AG09309 (cell line): ENCODE measurements at regions not wholly inside any gene's neighbourhood (a gene's known extent, or its start where the extent isn't known, plus 50 kb on each side); places are given as distances from the start of the nearest gene placed in this dataset.

Experiments
- DNase-seq: peaks from one replicate; pipeline ENCODE4 v3.0.0-alpha.2; 2010; ENCODE audit warnings: low read depth
- H3K4me3 ChIP-seq: 2 replicates; pipeline ENCODE4 v1.5.1; 2011; ENCODE audit warnings: mild to moderate bottlenecking, low read depth, low read length, moderate library complexity; ENCODE audit not compliant: control insufficient read depth
- TF ChIP-seq, protein P1 (sequence below): IDR thresholded peaks from 2 replicates; pipeline ENCODE4 v1.5.1; 2011; ENCODE audit warnings: mild to moderate bottlenecking, low read depth, low read length, inconsistent platforms; ENCODE audit not compliant: insufficient read depth, control insufficient read depth; ENCODE audit errors: missing control alignments

DNA sequence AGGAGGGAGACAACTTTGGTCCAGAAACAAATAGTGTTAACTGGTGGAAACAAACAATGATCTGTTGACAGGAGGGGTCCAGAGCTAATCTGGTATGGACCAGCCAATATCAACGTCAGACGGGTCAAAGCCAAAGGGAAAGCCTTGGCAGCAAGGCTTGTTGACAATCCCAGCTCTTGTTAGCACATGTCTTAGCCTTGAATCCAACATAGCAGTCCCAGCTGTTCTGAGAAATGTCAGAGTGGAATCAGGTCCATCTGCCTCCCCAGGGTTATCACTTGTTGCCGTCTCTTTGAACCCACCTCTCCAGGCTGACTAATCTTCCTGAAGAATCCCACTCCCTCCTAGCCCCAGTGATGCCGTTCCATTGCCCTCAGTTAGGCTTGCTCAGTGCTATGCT, 404.6 kb upstream of the MCTP2 start:
- H3K4me3 ChIP-seq: no peak overlapping the region
- TF ChIP-seq, protein P1, sequence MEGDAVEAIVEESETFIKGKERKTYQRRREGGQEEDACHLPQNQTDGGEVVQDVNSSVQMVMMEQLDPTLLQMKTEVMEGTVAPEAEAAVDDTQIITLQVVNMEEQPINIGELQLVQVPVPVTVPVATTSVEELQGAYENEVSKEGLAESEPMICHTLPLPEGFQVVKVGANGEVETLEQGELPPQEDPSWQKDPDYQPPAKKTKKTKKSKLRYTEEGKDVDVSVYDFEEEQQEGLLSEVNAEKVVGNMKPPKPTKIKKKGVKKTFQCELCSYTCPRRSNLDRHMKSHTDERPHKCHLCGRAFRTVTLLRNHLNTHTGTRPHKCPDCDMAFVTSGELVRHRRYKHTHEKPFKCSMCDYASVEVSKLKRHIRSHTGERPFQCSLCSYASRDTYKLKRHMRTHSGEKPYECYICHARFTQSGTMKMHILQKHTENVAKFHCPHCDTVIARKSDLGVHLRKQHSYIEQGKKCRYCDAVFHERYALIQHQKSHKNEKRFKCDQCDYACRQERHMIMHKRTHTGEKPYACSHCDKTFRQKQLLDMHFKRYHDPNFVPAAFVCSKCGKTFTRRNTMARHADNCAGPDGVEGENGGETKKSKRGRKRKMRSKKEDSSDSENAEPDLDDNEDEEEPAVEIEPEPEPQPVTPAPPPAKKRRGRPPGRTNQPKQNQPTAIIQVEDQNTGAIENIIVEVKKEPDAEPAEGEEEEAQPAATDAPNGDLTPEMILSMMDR: no peak
- DNase-seq: no peak

DNA sequence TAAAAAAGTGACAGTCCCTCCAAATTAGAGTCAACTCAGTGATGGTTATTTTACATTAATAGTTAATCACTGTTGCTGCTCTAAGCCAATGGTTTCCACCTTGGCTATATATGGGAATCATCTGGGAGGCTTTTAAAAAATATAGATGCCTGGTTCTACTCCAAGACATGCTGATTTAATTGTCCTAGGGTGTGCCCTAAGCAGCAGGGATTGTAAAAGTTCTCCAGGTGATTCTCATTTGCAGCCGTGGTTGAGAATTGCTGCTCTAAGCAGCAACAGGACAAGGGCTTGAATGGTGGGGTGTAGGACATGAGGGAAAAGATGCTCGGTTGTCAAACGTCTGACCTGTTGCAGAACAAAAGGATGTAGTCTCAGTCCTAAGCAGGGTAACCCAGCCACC, 405.1 kb upstream of the MCTP2 start:
- no peak for DNase-seq
- TF ChIP-seq, protein P1: no peak
- H3K4me3 ChIP-seq: no peak overlapping the region

DNA sequence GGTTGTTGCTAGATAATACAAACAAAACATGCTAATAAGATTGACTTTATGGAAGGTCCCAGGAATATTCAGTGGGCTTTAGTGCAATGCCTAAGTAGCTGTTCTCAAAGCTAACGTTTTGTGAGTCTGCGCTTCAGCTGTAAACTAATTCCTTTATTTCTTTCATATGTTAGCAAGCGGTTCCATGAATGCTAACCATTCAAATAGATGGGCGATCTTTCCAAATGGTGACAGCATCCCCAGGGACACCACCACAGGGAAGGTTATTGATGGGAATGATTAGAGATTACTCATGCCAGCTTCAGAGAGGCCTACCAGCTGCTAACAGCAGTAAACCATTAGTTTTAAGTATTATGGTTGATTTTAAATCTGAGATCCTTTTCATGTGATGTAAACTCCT, 405.7 kb upstream of the MCTP2 start:
- no peak for DNase-seq
- H3K4me3 ChIP-seq: no peak overlapping the region
- TF ChIP-seq, protein P1: no peak

DNA sequence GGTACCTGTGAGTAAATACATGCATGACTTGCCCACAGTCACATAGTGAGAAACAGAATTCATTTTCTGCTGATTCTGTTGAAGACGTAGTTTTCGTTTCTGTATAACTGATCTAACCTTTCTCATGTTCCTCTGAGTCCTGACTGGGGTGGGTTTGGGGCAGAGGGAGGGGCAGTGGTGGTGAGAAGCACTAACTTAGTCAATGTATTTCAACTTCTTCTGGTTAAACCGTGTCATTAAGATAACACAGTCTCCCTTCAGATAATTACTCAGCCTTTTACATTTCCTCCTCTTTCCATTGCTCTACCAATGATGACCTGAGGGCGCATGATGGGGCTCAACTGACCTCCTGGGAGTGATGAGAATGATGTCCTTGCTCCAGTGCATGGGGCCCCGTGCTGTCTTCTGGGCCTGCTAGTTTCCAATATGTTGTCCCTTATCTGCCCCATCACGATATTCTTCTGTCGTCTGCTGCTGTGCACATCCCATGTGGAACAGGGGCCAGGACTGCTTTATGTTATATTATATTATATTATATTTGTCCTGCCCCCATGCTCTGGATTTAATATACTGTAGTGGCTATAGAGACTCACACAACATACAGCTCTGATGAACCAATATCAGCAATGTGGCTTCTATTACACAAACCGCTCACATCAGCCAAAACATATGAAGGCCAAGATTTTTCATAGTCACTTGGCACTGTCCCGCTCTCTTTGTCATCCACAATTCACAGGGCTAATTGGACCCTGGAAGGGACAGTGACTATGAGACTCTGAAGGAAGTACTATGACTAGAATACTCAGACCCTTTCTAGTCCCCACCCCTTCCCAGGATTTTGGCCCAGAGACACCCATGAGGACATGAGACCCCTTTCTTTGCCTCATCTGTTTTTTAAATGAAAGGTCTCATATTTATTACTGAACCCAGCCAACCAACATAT, 407.1 kb upstream of the MCTP2 start:
- H3K4me3 ChIP-seq: no peak overlapping the region
- TF ChIP-seq, protein P1: no peak
- no peak for DNase-seq

DNA sequence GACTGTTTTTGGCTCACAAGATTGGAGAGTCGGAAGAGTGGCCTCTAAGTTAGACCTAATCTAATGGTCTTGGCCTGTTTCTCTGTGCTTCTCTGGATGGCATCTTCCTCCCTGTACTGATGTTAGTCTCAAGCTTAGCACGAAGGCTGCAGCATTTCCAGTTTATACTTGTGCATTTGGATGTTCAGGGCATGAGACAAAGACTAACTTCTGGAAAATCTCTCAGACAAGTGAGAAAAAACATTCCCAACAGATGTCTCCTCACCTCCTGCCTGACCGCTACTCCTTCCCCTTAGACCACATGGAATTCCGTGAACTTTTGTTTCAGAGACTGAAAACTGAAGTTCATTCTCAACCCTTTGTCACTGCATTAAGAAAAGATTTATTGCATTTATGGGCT, 410.8 kb upstream of the MCTP2 start:
- no peak overlapping the region for H3K4me3 ChIP-seq
- DNase-seq: no peak
- TF ChIP-seq, protein P1: no peak

DNA sequence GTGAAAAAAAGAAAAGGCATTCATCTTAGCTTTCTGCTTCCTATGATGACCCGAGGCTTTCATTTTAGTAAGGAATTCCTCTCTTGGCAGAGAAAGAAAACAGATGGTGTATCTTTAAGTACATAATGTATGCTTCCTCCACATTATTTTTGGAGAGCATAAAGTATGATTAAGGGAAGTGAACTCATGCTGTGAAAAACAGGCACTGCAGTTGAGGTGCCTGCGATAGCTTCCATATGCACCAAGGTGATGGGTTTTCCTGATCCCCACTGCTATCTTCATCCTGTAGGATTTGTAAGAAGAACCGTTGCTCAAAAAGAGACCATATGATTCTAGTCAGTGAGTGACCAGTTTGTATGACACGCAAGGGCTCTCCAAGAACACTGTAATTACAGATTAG, 411.5 kb upstream of the MCTP2 start:
- H3K4me3 ChIP-seq: no peak overlapping the region
- TF ChIP-seq, protein P1: no peak
- no peak for DNase-seq

DNA sequence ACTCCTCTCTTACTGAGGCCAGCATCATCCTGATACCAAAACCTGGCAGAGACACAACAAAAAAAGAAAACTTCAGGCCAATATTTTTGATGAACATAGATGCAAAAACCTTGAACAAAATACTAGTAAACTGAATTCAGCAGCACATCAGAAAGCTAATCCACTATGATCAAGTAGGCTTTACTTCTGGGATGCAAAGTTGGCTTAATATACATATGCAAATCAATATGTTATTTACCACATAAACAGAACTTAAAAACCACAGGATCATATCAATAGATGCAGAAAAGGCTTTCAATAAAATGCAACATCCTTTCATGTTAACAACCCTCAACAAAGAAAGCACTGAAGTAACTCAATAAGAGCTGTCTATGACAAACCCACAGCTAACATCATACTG, 414.5 kb upstream of the MCTP2 start:
- no peak for DNase-seq
- TF ChIP-seq, protein P1: no peak
- no peak overlapping the region for H3K4me3 ChIP-seq
